ENCODE measurements at regions not wholly inside any gene's neighbourhood (a gene's known extent, or its start where the extent isn't known, plus 50 kb on each side); places are given as distances from the start of the nearest gene placed in this dataset.

DNA sequence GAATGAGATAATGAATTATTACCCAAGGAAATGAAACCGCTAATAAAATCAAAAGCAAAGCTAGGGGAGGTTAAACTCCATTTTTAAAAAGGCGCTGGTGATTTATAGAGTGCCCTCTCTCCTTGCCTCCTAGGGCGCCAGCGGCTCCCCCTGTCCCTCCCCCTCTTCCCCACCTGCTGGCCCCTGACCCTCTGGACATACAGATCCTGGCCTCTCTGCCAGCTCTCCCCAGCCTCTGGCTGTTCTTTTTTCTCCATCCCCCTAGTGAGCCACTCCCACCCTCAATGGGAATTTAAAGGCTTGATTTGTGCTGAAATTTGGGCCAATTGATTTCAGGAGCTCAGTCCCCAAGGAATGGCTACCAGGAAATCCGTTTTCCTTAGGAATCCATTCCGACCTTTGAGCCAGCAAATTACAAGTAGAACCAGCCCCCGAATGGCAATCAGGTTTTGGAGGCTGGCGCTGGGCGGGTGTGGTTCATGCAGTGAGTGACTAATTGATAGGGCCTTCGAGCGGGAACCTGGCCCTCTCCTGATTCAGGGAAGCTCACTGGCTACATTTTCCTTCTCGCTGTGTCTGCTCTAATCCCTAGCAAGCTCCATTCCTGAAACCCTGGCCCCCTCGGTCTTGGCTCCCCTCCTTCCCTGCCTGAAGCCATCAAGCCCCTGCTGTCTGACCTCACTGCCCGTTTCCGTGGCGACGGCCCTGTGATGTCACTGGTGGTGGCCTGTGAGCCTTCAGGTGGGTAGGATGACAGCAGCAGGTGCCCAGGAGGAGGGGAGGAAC, 141.9 kb upstream of the SDK2 start:
- no peak for DNase-seq

DNA sequence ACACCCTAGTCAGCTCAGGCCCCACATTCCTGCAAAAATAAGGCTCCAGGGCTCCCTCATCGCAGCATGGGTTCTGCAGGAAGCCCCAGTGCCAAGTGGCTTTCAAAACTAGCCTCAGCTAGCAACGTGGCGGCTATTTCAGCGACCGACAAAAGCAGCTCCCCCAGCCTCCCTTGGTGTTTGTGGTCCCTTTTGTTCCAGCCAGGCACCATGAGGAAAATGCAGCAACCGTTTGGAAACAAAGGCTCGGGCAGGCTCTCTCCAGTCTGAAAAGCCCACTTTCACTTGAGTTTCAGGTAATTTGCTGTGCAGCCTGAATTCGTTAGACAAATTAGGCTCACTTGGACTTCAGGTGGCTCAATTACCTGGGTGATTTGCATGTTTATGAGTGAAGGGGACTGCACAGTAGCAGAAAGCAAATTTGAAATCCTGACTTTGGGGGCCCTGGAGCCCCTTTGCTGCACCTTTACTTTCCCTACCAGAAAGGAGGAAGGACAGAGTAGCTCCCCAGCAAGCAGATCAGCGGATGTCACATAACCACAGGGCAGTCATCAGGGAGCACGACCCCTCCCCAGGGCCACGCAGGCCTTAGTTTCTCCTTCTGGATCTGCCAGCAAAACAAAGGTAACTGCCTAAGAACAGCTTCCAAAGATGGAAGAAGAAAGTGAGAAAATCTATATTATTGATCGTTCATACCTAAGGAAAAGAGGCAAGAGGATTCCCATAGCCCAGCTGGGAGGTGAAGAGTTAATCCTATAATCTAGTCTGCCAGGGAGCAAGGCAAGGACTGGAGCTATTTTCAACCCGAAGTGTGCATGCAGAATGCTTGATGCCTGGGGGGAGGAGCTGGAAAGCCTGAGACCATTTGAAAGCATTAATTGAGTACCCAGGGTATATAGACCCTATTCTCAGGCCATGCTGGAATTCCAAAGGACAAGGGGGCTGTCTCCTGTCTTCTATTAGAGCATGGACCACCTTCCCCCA, 143.1 kb upstream of the SDK2 start:
- DNase-seq, result no peak

DNA sequence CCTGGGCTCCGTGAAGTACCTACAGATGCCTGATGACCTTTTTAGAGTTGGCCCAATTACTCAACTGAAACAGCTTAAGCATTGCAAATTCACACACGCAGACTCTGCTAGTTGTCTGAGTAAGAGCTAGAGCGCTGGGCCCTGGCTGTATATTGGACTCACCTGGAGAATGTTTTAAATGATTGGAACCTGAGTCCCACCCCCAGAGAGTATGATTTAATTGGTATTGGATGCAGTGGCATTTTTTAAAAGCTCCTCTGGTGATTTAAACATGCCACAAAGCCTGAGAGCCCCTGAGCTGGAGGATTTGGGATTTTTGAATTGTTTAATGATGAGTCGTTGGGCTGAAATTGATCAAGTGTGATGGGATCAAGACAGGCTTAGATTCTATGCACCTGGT, 143.9 kb upstream of the SDK2 start:
- DNase-seq, result no peak

DNA sequence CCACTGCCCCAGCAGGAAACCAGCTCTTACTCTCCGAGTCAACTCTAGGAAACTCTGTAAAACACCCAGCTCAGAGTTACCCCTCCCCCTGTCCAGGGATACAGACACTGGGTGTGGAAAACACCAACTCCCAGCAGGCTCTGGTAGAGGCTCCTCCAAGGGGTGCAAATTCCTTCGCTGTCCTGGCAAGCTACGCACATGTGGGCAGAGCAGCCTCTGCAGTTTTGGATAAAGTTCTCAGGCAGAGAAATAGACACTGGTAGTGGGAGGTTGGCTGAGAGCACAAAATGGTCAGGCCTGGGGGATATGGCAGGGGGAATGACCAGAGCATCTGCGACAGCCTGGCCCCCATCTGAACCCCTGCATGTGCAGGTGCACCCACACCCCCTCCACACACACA, 146.9 kb upstream of the SDK2 start:
- no peak for DNase-seq

DNA sequence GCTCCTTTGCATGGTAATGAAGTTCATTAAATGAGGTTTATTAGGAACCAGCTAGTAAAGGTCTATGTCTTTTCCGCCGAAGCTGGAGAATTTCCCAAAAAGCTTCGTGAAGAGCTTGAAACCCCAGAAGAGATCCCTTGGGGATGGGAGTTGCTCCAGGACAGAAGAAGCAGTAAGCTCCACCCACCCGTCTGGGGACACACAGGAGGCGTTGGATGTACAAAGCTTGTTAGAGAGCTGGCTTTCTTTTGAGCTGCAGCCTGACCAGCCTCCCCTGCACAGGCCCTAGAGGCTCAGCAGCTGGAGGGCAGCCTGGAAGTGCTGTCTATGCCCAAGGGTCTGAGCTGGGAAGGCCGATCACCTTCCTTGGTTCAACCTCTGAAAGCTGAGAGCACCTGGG, 147.4 kb upstream of the SDK2 start:
- no peak for DNase-seq

DNA sequence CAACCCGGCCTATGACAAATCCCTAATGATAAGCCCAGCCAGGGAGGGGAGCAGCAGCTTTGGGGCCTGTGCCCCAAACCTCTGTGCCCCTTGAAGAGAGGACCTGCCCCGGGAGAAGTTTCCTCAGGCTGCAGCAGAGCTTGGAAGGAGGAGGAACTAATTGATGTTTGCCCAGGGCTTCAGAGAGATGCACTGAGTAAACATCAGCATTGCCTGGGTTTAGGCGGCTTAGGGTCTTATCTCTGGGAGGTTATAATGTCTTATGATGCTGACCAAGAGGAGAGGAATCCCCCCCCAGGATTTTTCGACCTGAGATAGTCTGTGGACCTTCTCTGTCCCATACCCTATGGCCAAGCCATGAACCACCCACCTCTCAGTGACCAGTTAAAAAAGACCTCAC, 148.7 kb upstream of the SDK2 start:
- no peak for DNase-seq

DNA sequence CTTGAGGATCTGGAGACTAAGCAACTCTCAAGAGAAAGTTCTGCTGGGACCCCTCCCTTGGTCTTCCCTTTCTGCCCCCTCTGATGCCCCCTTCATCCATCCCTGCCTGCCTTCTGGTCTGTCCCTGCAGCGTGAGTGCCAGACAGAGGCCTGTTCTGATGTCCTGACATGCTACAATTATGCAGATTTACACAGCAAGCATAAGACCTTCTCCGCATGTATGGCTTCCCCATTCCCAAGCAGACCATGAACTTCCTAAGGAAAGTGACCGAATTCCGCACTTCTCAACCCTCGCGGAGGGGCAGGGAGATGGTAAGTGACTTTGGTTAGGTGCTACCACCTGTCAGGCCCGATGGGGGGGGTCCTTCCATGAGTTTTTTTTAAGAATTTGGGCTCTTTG, 150.1 kb upstream of the SDK2 start:
- DNase-seq, result no peak

DNA sequence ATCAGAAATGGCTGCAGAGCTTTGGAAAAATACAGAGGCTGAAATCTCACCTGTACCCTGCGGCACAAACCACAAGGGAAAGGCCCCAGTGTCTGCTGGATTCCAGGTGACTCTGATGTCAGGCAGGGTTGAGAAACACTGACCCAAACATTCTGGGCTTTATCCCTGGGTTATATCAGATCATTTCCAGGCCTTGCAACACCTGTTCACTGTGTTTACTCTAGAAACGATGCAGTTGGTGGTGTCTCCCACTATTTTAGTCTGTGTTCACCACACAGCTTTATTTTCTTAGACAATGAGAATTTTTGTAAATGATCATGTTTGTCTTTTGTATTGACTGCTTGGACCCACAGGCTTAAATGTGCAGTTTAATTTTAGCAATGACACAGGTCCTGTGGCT, 151.5 kb upstream of the SDK2 start:
- DNase-seq, result no peak

DNA sequence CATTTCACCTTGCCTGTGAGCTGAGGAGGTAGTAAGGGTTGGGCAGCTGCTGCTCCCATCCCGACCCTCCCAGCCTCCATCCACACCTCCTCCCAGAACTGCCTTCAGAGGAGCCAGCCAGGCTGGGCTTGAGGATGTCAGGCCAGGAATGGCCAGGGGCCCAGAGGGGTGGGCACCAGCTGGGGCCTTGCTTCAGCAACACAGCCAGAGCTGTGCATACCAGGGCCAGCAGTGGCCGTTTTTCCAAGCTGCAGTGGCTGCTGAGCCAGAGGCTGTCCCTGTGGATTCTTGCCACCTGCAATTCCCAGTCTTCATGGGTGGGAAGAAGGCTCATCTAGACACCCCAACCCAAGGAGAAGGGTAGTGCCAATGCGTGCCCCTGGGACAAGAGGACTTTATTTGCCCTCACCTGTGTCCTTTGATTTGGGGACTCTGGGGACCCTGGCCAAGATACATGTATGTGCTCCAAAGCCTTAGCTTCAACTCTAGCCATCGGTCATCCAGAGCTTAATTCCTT, 153.4 kb upstream of the SDK2 start:
- DNase-seq, result no peak

DNA sequence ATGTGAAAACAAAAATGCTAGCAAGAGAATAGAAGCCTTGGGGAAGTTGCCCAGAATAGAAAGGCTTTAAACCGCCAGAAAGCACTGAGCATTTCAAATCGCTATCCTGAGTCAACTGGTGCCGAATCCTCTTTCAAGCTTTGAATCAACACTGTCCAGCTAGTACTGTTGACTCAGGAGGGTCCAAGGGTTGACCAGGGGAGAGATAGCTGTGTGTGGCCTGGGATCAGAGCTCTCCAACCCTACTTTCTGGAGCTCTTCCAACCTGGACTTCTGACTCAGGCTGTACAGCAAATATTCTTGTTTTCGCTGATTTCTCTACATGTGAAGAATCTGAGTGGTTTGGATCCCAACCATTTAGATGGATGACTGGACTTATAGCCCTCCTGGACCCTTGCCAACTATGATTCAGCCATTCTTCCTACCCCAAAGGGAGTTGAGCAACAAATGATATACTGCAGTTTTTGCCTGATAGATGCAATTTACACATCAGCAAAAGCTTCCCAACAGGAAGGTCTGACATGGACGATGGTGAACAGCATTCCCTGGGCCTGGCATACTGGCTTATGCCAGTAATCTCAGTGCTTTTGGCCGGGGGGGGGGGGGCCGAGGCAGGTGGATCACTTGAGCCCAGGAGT, 154.0 kb upstream of the SDK2 start:
- DNase-seq, result no peak

DNA sequence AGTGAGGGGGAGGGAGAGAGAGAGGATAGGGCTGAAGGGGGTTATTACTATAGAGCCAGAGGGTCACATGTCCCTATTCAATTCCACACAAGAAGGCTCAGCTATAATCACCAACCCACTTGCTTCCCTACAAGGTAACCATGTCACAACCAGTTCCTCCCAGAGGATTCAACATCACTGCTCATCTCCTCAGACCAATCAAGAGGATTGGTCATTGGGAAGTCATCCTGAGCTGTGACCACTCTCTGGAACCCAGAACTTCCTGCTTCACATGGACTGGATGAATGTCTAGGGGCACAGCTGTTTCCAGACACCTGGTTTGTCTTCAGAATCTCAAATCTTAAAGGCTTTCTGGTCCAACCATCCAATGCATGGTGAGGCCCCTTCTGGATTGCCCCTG, 154.9 kb upstream of the SDK2 start:
- no peak for DNase-seq

DNA sequence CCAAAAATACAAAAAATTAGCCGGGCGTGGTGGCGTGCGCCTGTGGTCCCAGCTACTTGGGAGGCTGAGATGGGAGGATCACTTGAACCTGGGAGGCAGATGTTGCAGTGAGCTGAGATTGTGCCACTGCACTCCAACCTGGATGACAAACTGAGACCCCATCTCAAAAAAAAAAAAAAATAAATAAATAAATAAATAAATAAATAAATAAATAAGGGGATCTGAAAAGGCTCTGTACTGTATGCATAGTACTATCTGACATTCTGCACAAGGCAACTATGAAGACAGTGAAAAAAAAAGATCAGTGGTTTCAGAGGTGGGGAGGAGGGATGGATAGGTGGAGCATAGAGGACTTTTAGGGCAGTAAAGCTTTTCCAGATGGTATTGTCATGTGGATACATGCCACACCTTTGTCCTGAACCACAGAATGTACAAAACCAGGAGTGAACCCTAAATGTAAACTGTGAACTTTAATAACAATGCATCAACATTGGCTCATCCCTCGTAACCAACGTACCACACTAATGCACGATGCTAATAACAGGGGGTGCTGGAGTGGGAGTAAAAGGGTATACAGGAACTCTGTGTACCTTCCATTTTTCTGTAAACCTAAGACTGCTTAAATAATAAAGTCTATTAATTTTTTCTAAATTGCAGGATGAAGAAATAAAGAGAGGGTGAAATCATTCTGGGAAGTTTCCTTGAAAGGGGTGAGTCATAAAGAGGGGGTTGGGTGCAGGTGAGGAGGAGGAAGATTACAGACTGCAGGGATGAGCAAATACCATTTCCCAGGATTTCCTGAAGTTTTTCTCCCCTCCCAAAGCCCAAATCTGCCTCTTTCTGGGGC, 155.8 kb upstream of the SDK2 start:
- no peak for DNase-seq

DNA sequence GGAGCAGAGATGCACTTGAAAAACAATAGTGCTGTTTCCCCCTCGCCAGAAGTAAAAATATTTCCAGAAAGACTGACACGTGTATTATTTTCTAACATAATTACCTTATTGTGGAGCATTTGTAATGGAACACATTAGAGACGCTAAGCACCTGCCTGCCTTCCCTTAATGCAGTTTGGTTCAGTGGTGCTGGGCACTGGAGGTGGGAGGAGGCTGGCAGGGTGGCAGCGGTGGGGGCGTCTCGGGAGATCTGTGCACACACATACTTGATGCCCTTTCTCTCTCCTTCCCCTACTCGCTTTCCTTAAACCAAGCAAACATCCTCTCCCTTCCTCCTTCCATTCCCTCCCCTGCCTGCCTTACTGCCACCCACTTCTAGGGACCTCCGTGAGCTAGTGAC, 156.6 kb upstream of the SDK2 start:
- no peak for DNase-seq

DNA sequence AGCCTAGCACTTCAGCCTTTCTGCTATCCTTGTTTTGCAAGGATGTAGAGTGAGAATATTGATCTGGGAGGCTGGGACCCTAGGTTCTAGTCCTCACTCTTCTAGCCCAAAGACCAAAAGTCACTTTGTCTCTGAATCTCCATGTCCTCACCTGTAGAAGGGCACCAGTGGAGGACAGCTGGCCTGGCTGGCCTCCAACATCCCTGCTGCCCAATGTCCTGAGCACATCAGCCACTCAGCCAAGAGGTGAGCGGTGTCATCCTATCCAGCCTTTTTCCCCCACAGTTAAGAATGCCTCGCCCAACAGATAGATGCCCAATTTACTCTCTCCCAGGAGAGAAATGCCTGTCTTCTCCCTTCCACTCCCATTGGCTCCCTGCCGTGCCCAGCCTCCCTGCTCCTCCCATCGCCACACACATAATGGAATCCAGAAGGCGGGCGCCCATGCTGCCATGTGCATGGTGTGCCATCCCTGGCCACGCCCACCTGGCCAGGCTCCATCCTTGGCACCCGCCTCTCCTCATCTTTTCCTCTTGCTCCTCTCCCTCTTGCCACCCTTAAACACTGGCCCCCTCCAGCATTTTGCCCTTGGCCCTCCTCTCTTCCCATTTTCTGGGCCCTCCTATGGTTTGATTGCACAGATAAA, 157.3 kb upstream of the SDK2 start:
- no peak for DNase-seq

DNA sequence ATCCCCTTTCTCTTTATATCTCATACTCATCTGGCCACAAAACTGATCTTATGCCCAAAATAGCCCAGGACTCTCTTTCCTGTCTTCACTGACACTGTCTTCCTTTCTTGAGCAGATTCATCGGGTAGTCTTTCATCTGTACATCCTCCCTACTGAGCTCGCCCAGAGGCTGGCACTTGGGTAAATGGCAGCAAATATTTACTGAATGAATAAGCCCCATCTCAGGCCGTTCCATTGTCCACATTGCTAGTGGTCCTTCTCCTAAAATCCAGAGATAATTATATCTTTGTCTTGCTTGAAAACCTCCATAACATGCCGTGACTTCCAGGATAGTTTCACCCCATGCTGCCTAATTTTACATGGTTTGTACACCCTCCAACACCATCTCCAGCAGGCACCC, 158.1 kb upstream of the SDK2 start:
- no peak for DNase-seq

DNA sequence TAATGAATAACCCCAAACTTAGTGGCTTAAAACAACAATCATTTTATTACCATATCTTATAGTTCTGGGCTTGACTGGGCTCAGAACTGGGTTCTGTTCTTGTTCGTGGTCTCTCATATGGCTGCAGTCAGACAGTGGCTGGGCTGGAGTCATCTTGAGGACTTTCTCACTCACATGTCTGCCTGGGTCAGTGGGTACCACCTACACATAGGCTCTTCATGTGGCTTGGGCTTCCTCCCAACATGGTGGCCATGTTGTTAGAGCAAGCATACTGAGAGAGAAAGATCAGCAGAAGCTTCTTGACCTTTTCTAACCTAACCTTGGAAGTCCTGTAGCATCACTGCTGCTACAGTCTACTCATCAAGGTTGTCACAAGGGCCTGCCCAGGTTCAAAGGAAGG, 158.6 kb upstream of the SDK2 start:
- DNase-seq, result no peak

DNA sequence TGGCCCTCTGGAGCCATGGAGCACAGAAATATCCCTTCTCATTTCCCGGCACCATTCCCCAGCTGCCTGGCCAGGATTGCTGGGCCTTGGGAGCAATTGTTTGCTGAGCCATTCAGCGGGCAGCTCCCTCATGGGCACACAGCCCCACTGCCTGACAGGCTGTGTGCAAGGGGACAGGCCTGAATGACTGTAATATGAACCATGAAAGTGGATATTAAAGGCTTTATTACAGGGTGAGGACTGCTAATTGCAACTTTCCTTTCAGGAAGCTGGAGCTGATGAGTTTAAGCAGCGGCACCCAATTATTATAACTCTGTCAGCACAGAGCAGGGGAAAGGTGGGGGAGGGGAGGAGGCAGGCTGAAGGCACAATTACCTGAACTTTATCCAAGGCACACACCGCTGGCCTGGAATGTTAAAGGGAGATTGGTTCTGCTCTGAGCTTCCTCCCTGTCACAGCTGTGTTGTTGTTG, 159.8 kb upstream of the SDK2 start:
- no peak for DNase-seq

DNA sequence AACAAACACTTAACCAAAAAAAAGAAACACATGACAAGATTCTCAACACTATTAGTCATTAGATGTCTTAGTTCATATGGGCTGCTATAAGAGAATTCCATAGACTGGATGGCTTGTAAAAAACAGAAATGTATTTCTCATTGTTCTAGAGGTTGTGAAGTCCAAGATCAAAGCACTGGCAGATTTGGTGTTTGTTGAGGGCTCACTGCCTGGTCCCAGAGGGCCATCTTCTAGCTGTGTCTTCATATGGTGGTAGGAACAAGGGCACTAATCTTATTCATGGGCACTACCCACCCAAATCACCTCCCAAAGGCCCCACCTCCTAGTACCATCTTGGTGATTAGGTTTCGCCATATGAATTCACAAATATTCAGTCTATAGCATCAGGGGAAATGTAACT, 162.5 kb upstream of the SDK2 start:
- no peak for DNase-seq

DNA sequence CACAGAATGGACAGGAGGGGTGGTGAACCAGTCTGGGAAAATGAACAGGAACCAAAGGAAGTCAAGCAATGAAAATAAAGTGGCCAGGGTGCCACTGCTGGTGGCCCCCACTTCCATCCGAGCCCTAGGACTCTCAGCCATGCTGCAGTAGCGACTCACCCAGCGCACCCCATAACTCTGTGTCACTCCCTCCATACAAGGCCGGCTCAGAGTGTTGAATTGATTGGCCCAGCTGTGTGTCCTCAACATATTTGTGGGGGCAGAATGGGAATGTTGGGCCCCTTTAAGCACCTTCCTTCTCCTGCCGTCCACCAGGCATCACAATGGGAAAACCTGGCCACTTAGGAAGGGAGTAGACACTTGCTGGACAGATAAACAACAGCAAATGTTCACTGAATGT, 169.0 kb upstream of the SDK2 start:
- no peak for DNase-seq

DNA sequence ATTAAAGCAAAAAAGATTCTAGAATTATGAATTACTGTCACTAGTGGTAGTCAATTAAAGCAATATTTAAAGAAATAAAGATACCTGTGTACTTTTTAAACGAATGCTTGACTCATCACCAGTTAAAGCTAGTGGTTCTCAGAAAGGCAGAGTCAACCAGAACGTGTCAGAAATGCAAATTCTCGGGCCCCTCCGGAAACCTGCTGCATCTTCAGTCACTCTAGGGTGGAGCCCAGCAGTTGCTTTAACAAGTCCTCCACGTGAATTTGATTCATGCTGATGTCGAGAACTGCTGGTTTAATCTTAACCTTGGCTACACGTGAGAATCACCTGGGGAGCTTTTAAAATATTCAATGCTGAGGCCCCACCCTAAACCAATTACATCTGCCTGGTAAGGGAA, 169.8 kb upstream of the SDK2 start:
- no peak for DNase-seq

DNA sequence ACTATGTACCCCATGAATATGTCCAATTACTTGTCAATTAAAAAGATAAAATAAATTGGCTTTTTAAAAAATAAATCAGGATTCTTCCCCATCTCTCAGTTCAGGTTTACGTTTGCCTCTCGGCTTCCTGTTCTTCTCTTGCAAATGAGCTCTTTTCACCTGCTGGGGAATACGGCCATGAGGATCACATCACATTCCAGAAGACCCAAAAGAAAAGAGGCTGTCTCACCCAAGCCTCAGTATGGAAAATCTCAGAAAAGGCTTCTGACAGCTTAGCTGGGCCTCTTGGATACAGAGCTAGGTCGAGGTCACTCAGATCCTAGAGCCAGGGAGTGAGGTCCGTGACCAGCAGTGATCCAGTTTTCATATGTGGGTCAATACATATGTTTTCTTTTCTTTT, 171.2 kb upstream of the SDK2 start:
- no peak for DNase-seq

Data from stimulated activated CD4-positive, alpha-beta T cell treated with anti-CD3 and anti-CD28 coated beads, Interleukin-1b, Interleukin-23, amount 100 ng/mL, for 48 hours (primary cell).